Peyer's patch (tissue), 4 donors: ENCODE measurements at regions not wholly inside any gene's neighbourhood (a gene's known extent, or its start where the extent isn't known, plus 50 kb on each side); places are given as distances from the start of the nearest gene placed in this dataset.
"Not testable (repeated sequence)": the region's sequence is repeated elsewhere in the genome, so short reads cannot be mapped to it uniquely, and the experiment has no call there.

Experiments
- CTCF ChIP-seq, 6 experiments: fragments of 450-650 bp in 4 of 6; fragments of 200-600 bp in 2 of 6; sonication (generic) in 1 of 6; IDR thresholded peaks; one replicate each; pipeline ENCODE4 v1.5.1; 2017 to 2019; ENCODE audit warnings: antibody characterized with exemption in 6 of 6, mild to moderate bottlenecking in 3 of 6, moderate library complexity in 1 of 6
- POLR2A ChIP-seq, 2 donors: fragments of 450-650 bp; IDR thresholded peaks; one replicate each; pipeline ENCODE4 v1.5.1; 2017; ENCODE audit warnings: antibody characterized with exemption in 2 of 2, mild to moderate bottlenecking in 2 of 2, moderate library complexity in 2 of 2

- not testable (repeated sequence) for TF ChIP-seq CTCF, POLR2A (IDR thresholded peaks at IDR 0.05)
Observed at GRCh38 chr13:90946125-90946524, 401.4 kb upstream of the MIR17HG start.
